ENCODE measurements at regions not wholly inside any gene's neighbourhood (a gene's known extent, or its start where the extent isn't known, plus 50 kb on each side); places are given as distances from the start of the nearest gene placed in this dataset.

DNA sequence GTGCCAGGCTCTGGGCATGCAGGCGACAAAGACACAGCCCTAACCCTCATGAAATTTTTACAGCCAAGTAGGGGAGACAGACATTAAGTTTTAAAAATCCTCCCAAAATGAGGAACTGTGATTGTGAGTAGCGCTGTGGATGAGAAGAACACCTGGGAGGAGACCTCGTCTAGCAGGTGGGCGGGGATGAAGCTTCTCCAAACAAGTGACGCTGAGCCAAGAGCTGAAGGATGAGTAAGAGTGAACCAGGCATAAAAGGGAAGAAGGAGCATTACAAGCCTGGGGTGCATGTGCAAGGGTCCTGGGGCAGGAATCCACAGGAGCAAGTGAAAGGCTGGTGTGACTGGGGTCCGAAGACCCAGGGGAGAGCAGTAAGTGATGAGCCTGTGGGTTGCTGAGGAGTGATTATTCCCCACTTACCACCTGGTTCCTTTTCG is 149.4 kb upstream of the HS3ST2 start:
- Histone ChIP-seq H3K36me3 (ENCODE audit: low read length) (no peaks in the 10 kb centered on the region), H3K79me2 (ENCODE audit: insufficient read depth, low read length) (no peaks in the 10 kb centered on the region), H2AFZ (ENCODE audit: low read depth, low read length, severe bottlenecking) (no peak overlapping the region), H3K9ac (ENCODE audit: low read length) (no peak overlapping the region), H3K4me3 (ENCODE audit: insufficient read depth, low read length, poor library complexity, severe bottlenecking) (no peak overlapping the region), H3K27ac (ENCODE audit: low read depth, low read length) (no peak overlapping the region), H3K9me3 (ENCODE audit: insufficient read depth, low read length) (no peaks in the 10 kb centered on the region), H3K4me2 (ENCODE audit: low read depth, low read length, poor library complexity, severe bottlenecking) (no peak overlapping the region), H3K9me2 (replicated peaks; ENCODE audit: insufficient read depth, low read length) (no peaks in the 10 kb centered on the region), H4K20me1 (ENCODE audit: low read depth, low read length) (no peaks in the 10 kb centered on the region), H3K27me3 (ENCODE audit: low read length) (no peaks in the 10 kb centered on the region), H3F3A (ENCODE audit: insufficient read depth) (no peaks in the 10 kb centered on the region)
- TF ChIP-seq, protein P1, sequence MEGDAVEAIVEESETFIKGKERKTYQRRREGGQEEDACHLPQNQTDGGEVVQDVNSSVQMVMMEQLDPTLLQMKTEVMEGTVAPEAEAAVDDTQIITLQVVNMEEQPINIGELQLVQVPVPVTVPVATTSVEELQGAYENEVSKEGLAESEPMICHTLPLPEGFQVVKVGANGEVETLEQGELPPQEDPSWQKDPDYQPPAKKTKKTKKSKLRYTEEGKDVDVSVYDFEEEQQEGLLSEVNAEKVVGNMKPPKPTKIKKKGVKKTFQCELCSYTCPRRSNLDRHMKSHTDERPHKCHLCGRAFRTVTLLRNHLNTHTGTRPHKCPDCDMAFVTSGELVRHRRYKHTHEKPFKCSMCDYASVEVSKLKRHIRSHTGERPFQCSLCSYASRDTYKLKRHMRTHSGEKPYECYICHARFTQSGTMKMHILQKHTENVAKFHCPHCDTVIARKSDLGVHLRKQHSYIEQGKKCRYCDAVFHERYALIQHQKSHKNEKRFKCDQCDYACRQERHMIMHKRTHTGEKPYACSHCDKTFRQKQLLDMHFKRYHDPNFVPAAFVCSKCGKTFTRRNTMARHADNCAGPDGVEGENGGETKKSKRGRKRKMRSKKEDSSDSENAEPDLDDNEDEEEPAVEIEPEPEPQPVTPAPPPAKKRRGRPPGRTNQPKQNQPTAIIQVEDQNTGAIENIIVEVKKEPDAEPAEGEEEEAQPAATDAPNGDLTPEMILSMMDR (IDR thresholded peaks at IDR 0.05; ENCODE audit: insufficient read depth, low read length, poor library complexity, severe bottlenecking) = no peak
- TF ChIP-seq EZH2phosphoT487 (conservative IDR thresholded peaks at IDR 0.05; ENCODE audit: low read length) = no peak

DNA sequence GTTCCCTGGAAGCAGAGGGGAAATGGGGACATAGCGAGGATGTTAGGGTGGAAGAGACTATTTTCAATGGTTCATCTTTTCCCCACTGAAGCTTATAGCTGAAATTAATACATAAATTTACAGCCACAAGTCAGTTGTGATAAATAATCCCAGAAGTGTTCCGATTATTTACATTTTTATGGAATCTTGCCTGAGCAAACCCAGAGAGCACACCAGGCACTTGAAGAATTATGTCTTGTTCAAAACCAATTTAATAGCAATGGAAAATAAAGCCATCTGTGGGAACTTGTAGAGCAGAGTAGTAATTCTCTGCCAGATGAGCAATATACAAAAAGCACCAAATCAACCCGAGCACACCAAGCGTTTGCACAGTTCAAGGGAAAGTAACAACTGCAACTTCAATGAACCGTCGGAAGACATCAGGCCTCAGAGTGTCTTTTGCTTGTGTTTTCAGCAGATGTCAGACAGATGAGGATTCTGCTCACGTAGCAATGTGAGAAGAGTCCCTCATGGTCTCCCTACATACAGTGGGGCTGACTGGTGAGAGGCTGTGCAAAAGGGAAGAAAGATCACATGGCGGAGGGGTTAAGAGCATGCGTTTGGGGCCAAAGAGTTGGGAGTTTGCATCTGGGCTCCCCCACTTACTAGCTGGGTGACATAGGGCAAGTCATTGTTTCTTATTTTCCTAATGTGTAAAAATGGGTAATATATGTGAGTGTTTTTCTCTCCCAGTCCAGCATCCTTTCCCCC is 148.7 kb upstream of the HS3ST2 start:
- Histone ChIP-seq H3K36me3 (ENCODE audit: low read length) (no peaks in the 10 kb centered on the region), H3F3A (ENCODE audit: insufficient read depth) (no peaks in the 10 kb centered on the region), H3K9me3 (ENCODE audit: insufficient read depth, low read length) (no peaks in the 10 kb centered on the region), H3K9ac (ENCODE audit: low read length) (no peak overlapping the region), H2AFZ (ENCODE audit: low read depth, low read length, severe bottlenecking) (no peak overlapping the region), H3K4me2 (ENCODE audit: low read depth, low read length, poor library complexity, severe bottlenecking) (no peak overlapping the region), H3K27ac (ENCODE audit: low read depth, low read length) (no peak overlapping the region), H3K27me3 (ENCODE audit: low read length) (no peaks in the 10 kb centered on the region), H3K4me3 (ENCODE audit: insufficient read depth, low read length, poor library complexity, severe bottlenecking) (no peak overlapping the region), H3K79me2 (ENCODE audit: insufficient read depth, low read length) (no peaks in the 10 kb centered on the region), H3K9me2 (replicated peaks; ENCODE audit: insufficient read depth, low read length) (no peaks in the 10 kb centered on the region), H4K20me1 (ENCODE audit: low read depth, low read length) (no peaks in the 10 kb centered on the region)
- TF ChIP-seq, protein P1 (IDR thresholded peaks at IDR 0.05; ENCODE audit: insufficient read depth, low read length, poor library complexity, severe bottlenecking) = no peak
- TF ChIP-seq EZH2phosphoT487 (conservative IDR thresholded peaks at IDR 0.05; ENCODE audit: low read length) = no peak

DNA sequence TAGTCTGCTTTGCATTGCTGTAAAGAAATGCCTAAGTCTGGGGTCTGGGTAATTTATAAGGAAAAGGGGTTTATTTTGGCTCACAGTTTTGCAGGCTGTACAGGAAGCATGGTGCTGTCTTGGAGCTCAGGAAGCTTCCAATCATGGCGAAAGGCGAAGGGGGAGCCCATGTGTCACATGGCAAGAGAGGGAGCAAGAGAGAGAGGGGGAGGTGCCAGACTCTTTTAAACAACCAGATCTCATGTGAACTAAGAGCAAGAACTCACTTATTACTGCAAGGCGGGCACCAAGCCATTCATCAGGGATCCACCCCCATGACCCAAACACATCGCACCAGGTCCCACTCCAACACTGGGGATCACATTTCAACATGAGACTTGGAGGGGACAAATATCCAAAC is 148.2 kb upstream of the HS3ST2 start:
- no peak overlapping the region for H3K4me2 ChIP-seq (ENCODE audit: low read depth, low read length, poor library complexity, severe bottlenecking)
- no peak overlapping the region for H3K27ac ChIP-seq (ENCODE audit: low read depth, low read length)

More for the DNA sequence above, 148.2 kb upstream of the HS3ST2 start:
- no peaks in the 10 kb centered on the region for H3K79me2 ChIP-seq (ENCODE audit: insufficient read depth, low read length)
- H3K4me3 ChIP-seq (ENCODE audit: insufficient read depth, low read length, poor library complexity, severe bottlenecking) = no peak overlapping the region
- H3K9me2 ChIP-seq (replicated peaks; ENCODE audit: insufficient read depth, low read length) = no peaks in the 10 kb centered on the region
- no peaks in the 10 kb centered on the region for H3K27me3 ChIP-seq (ENCODE audit: low read length)
- H4K20me1 ChIP-seq (ENCODE audit: low read depth, low read length) = no peaks in the 10 kb centered on the region
- H3K9ac ChIP-seq (ENCODE audit: low read length) = no peak overlapping the region
- TF ChIP-seq EZH2phosphoT487 (conservative IDR thresholded peaks at IDR 0.05; ENCODE audit: low read length) = no peak
- TF ChIP-seq, protein P1 (IDR thresholded peaks at IDR 0.05; ENCODE audit: insufficient read depth, low read length, poor library complexity, severe bottlenecking) = no peak
- no peaks in the 10 kb centered on the region for H3K9me3 ChIP-seq (ENCODE audit: insufficient read depth, low read length)
- no peak overlapping the region for H2AFZ ChIP-seq (ENCODE audit: low read depth, low read length, severe bottlenecking)
- no peaks in the 10 kb centered on the region for H3K36me3 ChIP-seq (ENCODE audit: low read length)
- H3F3A ChIP-seq (ENCODE audit: insufficient read depth) = no peaks in the 10 kb centered on the region
